Breast epithelium (tissue), 3 donors: ENCODE measurements at regions not wholly inside any gene's neighbourhood (a gene's known extent, or its start where the extent isn't known, plus 50 kb on each side); places are given as distances from the start of the nearest gene placed in this dataset.

Experiments used
- CTCF ChIP-seq, 3 donors: fragments of 450-650 bp; IDR thresholded peaks; one replicate each; pipeline ENCODE4 v1.5.1; 2016 to 2017; ENCODE audit warnings: antibody characterized with exemption in 3 of 3, mild to moderate bottlenecking in 3 of 3, moderate library complexity in 3 of 3
- POLR2A ChIP-seq: fragments of 450-650 bp; IDR thresholded peaks from one replicate; pipeline ENCODE4 v1.6.1; 2016; ENCODE audit warnings: antibody characterized with exemption, mild to moderate bottlenecking, moderate library complexity

- TF ChIP-seq CTCF (IDR thresholded peaks at IDR 0.05) = no peak
- no peak for TF ChIP-seq POLR2A
Observed at GRCh38 chr9:11928871-11929321, 764.3 kb upstream of the TYRP1 start.
